AG09309 (cell line): ENCODE measurements at regions not wholly inside any gene's neighbourhood (a gene's known extent, or its start where the extent isn't known, plus 50 kb on each side); places are given as distances from the start of the nearest gene placed in this dataset.

ENCODE experiments used
- DNase-seq: peaks from one replicate; pipeline ENCODE4 v3.0.0-alpha.2; 2010; ENCODE audit warnings: low read depth
- H3K4me3 ChIP-seq: 2 replicates; pipeline ENCODE4 v1.5.1; 2011; ENCODE audit warnings: mild to moderate bottlenecking, low read depth, low read length, moderate library complexity; ENCODE audit not compliant: control insufficient read depth
- TF ChIP-seq, protein P1 (sequence below): IDR thresholded peaks from 2 replicates; pipeline ENCODE4 v1.5.1; 2011; ENCODE audit warnings: mild to moderate bottlenecking, low read depth, low read length, inconsistent platforms; ENCODE audit not compliant: insufficient read depth, control insufficient read depth; ENCODE audit errors: missing control alignments

DNA sequence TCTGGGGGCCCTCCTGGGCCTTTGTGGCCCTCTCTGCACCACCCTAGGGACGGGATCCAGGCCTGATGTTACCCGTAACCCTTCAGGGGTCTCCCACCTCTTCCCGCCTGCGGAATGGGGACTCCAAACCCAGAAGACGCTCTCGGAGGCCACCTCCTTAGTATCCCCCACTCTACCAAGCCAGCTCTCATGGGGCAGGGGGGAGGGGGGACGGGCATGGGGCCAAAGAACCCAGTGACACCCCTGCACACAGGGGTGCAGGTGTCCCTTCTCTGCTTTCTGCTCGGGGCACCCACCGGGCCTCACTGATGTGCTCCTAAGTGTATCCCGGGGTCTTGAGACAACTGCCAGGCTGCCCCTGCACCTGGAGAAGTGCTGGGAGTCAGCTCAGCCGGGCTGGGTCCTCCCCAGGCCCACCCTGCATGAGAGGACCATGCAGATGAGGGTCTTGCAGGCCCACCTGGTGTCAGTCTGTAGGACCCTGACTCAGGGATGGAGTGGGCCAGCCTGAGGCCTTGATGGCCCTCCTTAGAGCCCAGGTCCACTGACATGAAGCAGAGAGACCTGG is 176.9 kb downstream of the IGLL1 start:
- TF ChIP-seq, protein P1, sequence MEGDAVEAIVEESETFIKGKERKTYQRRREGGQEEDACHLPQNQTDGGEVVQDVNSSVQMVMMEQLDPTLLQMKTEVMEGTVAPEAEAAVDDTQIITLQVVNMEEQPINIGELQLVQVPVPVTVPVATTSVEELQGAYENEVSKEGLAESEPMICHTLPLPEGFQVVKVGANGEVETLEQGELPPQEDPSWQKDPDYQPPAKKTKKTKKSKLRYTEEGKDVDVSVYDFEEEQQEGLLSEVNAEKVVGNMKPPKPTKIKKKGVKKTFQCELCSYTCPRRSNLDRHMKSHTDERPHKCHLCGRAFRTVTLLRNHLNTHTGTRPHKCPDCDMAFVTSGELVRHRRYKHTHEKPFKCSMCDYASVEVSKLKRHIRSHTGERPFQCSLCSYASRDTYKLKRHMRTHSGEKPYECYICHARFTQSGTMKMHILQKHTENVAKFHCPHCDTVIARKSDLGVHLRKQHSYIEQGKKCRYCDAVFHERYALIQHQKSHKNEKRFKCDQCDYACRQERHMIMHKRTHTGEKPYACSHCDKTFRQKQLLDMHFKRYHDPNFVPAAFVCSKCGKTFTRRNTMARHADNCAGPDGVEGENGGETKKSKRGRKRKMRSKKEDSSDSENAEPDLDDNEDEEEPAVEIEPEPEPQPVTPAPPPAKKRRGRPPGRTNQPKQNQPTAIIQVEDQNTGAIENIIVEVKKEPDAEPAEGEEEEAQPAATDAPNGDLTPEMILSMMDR = no peak
- no peak for DNase-seq
- no peak overlapping the region for H3K4me3 ChIP-seq

DNA sequence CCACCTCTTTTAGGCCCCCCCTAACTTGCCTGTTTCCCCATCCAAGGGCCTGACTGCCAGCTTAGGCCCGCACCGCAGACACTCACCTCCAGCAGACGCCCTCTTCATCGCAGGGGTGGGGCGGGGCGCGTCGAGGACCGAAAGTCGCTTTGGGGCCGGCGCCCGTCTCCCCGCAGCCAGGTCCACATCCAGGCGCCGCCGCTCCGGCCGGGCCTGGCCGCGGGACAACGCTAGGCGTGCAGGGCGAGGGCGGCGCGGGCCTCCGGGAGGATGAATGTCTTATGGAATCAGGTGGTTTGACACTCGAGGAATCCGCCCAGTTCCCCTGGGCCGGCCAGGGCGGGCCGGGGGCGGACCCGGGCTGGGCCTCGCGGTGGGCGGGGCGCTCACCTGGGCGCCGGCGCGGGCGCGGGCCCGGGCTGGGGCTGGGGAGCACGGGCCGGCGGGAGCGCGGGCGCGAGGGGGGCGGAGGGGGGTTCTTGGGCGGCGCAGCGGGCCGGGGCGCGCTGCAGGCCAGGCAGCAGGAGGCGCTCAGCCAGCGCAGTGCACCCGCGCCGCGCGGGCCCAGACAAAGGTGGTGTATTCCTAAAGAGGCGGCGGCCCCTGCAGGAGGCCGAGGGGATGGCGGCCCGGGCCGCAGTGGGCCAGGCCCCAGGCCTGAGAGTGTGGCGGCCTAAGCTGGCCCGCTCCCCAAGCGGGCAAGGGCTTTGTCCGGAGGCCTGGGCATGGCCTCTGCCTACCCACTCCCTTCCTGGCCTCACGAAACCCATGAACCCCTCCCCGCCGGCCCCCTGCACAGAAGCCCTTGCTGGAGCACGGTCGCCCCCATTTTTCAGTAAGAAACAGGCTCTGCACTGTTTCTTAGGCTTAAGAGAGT is 177.6 kb downstream of the IGLL1 start:
- H3K4me3 ChIP-seq = no peak overlapping the region
- no peak for DNase-seq
- TF ChIP-seq, protein P1 = peak; percentile 8

DNA sequence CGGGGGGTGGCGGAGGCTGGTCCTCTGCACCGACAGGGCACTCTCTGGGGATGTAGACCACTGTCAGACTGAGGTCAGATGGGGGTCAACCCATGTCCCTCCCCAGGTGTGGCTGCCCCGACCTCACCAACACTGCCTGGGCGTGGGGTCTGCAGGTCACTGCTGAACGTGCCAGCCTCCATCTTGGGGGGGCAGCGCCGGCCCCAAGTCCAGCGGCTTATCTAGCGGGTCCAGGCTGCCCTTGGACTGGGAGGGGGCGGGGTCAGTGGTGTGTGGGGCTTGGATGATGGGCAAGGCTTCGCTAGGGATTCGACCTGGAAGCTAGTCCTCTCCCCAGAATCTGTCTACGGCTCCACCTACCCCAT is 178.2 kb downstream of the IGLL1 start:
- no peak overlapping the region for H3K4me3 ChIP-seq
- DNase-seq = no peak
- TF ChIP-seq, protein P1 = no peak

DNA sequence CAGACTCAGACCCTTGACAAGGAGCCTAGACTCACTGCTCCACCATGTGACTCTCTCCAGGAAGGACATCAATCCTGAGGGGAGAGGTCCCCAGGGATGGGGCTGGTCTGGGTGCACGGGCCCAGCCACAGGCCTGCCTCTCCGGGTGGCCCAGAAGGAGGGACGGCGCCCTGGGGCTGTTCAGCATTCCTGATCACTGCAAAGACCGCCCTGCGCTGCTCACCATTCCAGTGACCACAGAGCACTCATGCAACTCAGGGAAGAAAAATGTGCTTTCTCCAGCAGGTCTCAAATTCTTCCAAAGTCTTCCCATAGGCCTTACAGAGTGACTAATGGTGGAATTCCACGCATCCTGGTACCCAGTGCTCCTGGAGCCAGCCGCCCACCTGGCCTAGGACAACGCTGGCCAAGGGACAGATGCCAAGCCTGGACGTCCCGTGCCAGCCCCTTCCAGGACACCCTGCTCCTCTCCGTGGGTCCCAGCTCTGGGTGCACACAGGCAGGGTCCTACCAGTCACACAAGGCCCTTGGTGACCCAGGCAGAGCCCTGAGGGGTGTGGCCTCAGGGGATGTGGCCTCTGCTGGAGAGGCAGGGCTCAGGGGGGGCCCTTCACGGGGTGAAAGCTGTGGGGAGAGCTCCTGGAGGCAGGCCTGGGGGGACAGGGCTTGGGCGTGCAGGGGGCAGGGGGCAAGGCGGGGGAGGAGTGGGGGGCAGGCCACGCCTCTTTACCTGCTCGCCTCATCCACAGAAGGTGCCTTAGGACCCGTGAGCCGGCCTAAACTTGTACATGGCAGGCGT is 178.8 kb downstream of the IGLL1 start:
- TF ChIP-seq, protein P1 = no peak

DNA sequence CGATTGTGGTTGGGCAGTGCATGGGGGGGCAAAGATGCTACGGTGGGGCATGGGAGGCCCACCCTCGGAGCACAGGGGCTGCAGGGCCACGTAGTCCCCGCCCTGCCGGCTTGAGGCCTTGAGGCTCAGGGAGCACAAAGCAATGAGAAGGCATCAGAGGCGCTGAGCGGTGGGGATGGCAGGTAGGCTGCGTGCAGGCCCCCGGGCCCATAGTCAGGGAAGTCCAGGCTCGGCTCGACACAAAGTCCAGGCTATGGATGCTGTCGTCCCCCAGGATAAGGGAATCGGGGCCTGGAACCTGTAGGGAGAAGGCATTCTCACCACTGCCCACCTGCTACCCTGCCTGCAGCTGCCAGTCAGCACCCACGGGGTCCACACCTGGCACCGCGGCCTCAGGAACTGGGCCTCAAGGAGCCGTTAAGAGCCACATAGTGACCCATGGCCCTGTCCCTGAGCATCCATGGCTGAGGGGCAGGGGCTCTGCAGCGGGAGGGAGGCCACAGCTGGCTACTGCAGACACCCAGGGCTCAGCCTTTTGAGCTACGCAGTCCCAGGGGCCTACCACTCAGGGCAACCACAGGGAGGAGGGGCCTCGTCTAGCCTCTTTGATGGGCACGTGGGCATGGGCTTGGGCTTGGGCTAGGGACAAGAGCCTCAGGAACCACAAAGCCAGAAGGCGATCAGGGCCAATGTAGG is 179.7 kb downstream of the IGLL1 start:
- DNase-seq = no peak

More for the DNA sequence above, 178.8 kb downstream of the IGLL1 start:
- H3K4me3 ChIP-seq = no peak overlapping the region
- peak; percentile 62 for DNase-seq

More for the DNA sequence above, 179.7 kb downstream of the IGLL1 start:
- TF ChIP-seq, protein P1 = no peak
- no peak overlapping the region for H3K4me3 ChIP-seq
